ENCODE measurements at regions not wholly inside any gene's neighbourhood (a gene's known extent, or its start where the extent isn't known, plus 50 kb on each side); places are given as distances from the start of the nearest gene placed in this dataset.

- Histone ChIP-seq H3K4me1 (ENCODE audit: insufficient read depth, low read length) (no peaks in the 10 kb centered on the region), H3K9me3 (ENCODE audit: control insufficient read depth in 1 of 2, insufficient read depth in 1 of 2, low read length in 2 of 2) (no peaks in the 10 kb centered on the region), H3K36me3 (ENCODE audit: insufficient read depth, low read length) (no peaks in the 10 kb centered on the region), H3K4me3 (ENCODE audit: low read length) (no peak overlapping the region), H3K27ac (ENCODE audit: low read depth in 1 of 2, low read length in 2 of 2) (no peak overlapping the region), H3K27me3 (ENCODE audit: control insufficient read depth in 1 of 2, insufficient read depth in 2 of 2, low read length in 2 of 2) (no peaks in the 10 kb centered on the region)
- no peak for DNase-seq
- intact Hi-C loops (cut with DNase I, micrococcal nuclease): no loop called here
- no peak overlapping the region for H3K27ac Mint-ChIP-seq
- no peak overlapping the region for H3K4me3 Mint-ChIP-seq
- H3K27me3 Mint-ChIP-seq: no peaks in the 10 kb centered on the region
- TF ChIP-seq, protein P1, sequence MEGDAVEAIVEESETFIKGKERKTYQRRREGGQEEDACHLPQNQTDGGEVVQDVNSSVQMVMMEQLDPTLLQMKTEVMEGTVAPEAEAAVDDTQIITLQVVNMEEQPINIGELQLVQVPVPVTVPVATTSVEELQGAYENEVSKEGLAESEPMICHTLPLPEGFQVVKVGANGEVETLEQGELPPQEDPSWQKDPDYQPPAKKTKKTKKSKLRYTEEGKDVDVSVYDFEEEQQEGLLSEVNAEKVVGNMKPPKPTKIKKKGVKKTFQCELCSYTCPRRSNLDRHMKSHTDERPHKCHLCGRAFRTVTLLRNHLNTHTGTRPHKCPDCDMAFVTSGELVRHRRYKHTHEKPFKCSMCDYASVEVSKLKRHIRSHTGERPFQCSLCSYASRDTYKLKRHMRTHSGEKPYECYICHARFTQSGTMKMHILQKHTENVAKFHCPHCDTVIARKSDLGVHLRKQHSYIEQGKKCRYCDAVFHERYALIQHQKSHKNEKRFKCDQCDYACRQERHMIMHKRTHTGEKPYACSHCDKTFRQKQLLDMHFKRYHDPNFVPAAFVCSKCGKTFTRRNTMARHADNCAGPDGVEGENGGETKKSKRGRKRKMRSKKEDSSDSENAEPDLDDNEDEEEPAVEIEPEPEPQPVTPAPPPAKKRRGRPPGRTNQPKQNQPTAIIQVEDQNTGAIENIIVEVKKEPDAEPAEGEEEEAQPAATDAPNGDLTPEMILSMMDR (IDR thresholded peaks at IDR 0.05): no peak
- no peaks in the 10 kb centered on the region for H3K36me3 Mint-ChIP-seq (ENCODE audit: low read depth)
- CTCF ChIA-PET: no interaction called here
- POLR2A ChIA-PET: no interaction called here
- no peaks in the 10 kb centered on the region for H3K4me1 Mint-ChIP-seq (ENCODE audit: low read depth)
- no peak for ATAC-seq (ENCODE audit: poor library complexity)
- H3K9me3 Mint-ChIP-seq: peaks cover 22% of the 10 kb centered on the region
Observed at GRCh38 chr9:26551451-26551850, 341.2 kb downstream of the CAAP1 start.

DNA sequence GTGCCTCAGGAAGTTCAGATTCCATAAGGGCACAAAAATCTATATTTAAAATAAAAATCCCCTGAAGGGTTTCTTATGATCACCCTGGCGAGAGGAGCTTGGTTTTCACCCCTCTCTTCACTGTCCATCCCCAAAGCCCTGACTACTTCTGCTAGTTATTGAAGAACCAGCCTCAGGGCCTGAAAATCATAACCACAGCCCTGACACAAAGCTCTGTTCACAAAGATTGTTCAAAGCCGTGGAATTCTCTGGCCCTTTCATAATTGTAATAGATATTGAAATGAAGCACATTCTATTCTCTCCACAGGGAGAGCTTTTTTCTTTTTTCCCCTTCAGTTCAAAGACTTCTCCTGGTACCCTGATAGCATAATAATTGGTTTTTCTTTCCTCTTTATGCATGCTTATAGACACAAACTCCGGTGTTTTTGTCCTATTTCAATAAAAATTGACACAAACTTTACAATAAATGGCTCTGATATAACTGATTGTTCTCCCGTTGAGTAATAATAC is 343.8 kb downstream of the CAAP1 start:
- Mint-ChIP-seq H3K36me3 (ENCODE audit: low read depth) (no peaks in the 10 kb centered on the region), H3K27ac (no peak overlapping the region), H3K4me3 (no peak overlapping the region), H3K27me3 (no peaks in the 10 kb centered on the region), H3K9me3 (peaks cover 10% of the 10 kb centered on the region), H3K4me1 (ENCODE audit: low read depth) (no peaks in the 10 kb centered on the region)
- Histone ChIP-seq H3K27me3 (ENCODE audit: control insufficient read depth in 1 of 2, insufficient read depth in 2 of 2, low read length in 2 of 2) (no peaks in the 10 kb centered on the region), H3K4me1 (ENCODE audit: insufficient read depth, low read length) (no peaks in the 10 kb centered on the region), H3K4me3 (ENCODE audit: low read length) (no peak overlapping the region), H3K27ac (ENCODE audit: low read depth in 1 of 2, low read length in 2 of 2) (no peak overlapping the region), H3K9me3 (ENCODE audit: control insufficient read depth in 1 of 2, insufficient read depth in 1 of 2, low read length in 2 of 2) (no peaks in the 10 kb centered on the region), H3K36me3 (ENCODE audit: insufficient read depth, low read length) (no peaks in the 10 kb centered on the region)
- TF ChIP-seq, protein P1 (IDR thresholded peaks at IDR 0.05): no peak
- CTCF ChIA-PET: no interaction called here
- no peak for ATAC-seq (ENCODE audit: poor library complexity)
- POLR2A ChIA-PET: no interaction called here
- DNase-seq: no peak
- intact Hi-C loops (cut with DNase I, micrococcal nuclease): no loop called here

DNA sequence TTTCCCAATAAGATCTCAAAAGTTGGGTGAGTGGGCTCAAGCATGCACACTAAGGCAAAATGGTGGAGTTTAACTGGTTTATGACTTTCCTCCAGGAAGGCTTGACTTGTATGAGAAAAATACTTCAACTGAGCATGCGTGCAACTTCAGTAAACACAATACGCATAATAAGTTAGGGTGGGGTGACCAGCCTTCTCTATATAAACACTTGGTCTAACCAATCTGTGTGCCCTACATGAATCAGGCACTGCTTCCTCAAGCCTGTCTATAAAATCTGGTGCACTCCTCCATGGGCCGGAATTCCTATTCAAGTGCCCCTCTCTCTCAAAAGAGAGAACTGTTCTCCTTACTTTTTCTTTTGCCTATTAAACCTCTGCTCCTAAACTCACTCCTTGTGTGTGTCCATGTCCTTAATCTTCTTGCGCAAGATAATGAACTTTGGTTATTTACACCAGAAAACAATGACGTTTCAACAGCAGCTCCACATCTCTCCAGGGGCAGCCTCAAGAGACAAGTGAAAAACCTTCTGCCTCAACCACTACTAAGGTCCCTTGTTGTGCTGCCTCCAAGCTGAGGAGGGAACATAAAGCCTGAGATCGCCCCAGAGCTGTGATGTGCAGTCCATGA is 352.6 kb downstream of the CAAP1 start:
- CTCF ChIA-PET: no interaction called here
- no peak overlapping the region for H3K4me3 Mint-ChIP-seq
- TF ChIP-seq, protein P1 (IDR thresholded peaks at IDR 0.05): no peak
- DNase-seq (no peak), ATAC-seq (ENCODE audit: poor library complexity) (no peak)
- Histone ChIP-seq H3K9me3 (ENCODE audit: control insufficient read depth in 1 of 2, insufficient read depth in 1 of 2, low read length in 2 of 2) (peaks cover 0 to 4% of the 10 kb centered on the region in 2 experiments), H3K36me3 (ENCODE audit: insufficient read depth, low read length) (no peaks in the 10 kb centered on the region), H3K27ac (ENCODE audit: low read depth in 1 of 2, low read length in 2 of 2) (no peak overlapping the region), H3K4me3 (ENCODE audit: low read length) (no peak overlapping the region), H3K4me1 (ENCODE audit: insufficient read depth, low read length) (no peaks in the 10 kb centered on the region), H3K27me3 (ENCODE audit: control insufficient read depth in 1 of 2, insufficient read depth in 2 of 2, low read length in 2 of 2) (no peaks in the 10 kb centered on the region)
- H3K4me1 Mint-ChIP-seq (ENCODE audit: low read depth): no peaks in the 10 kb centered on the region
- POLR2A ChIA-PET: no interaction called here
- no peaks in the 10 kb centered on the region for H3K27me3 Mint-ChIP-seq
- intact Hi-C loops (cut with DNase I, micrococcal nuclease): no loop called here
- H3K9me3 Mint-ChIP-seq: peaks cover 6% of the 10 kb centered on the region
- H3K36me3 Mint-ChIP-seq (ENCODE audit: low read depth): no peaks in the 10 kb centered on the region
- no peak overlapping the region for H3K27ac Mint-ChIP-seq

Data from CD4-positive, alpha-beta T cell (primary cell).